Neural cell (in vitro differentiated cells): ENCODE measurements at regions not wholly inside any gene's neighbourhood (a gene's known extent, or its start where the extent isn't known, plus 50 kb on each side); places are given as distances from the start of the nearest gene placed in this dataset.

Experiments
- H2AFZ ChIP-seq: fragments of 200-600, 300-800 bp; sonication (generic), shearing (Covaris generic); 2 replicates; pipeline ENCODE4 v1.6.0; 2014; ENCODE audit warnings: low read depth, mild to moderate bottlenecking, antibody characterized with exemption, low read length, moderate library complexity
- H3F3A ChIP-seq: fragments of 200-600 bp; shearing (Covaris generic); 2 replicates; pipeline ENCODE4 v1.6.1; 2016; ENCODE audit warnings: mild to moderate bottlenecking, moderate library complexity, mixed read lengths, antibody characterized with exemption, low read length; ENCODE audit not compliant: insufficient read depth, poor library complexity, severe bottlenecking
- H3K27ac ChIP-seq: fragments of 200-600, 300-800 bp; sonication (generic), shearing (Covaris generic); 2 replicates; pipeline ENCODE4 v1.5.1; 2014; ENCODE audit warnings: mild to moderate bottlenecking, low read length, moderate library complexity
- H3K27me3 ChIP-seq: fragments of 300-800, 200-600 bp; sonication (generic), shearing (Covaris generic); 2 replicates; pipeline ENCODE4 v1.6.0; 2014; ENCODE audit warnings: mild to moderate bottlenecking, low read depth, low read length, moderate library complexity; ENCODE audit not compliant: insufficient read depth
- H3K36me3 ChIP-seq: fragments of 300-800, 200-600 bp; sonication (generic), shearing (Covaris generic); 2 replicates; pipeline ENCODE4 v1.5.1; 2014; ENCODE audit warnings: mild to moderate bottlenecking, antibody characterized with exemption, low read length, moderate library complexity; ENCODE audit not compliant: insufficient read depth
- H3K4me2 ChIP-seq: fragments of 300-800, 200-600 bp; sonication (generic), shearing (Covaris generic); 2 replicates; pipeline ENCODE4 v1.6.0; 2014; ENCODE audit warnings: mild to moderate bottlenecking, low read length
- H3K4me3 ChIP-seq: fragments of 300-800, 200-600 bp; sonication (generic), shearing (Covaris generic); 2 replicates; pipeline ENCODE4 v1.5.1; 2014; ENCODE audit warnings: mild to moderate bottlenecking, low read length, moderate library complexity
- H3K79me2 ChIP-seq: fragments of 200-600 bp; shearing (Covaris generic); replicated peaks from 2 replicates; pipeline ENCODE4 v1.6.0; 2014; ENCODE audit warnings: mild to moderate bottlenecking, low read length, moderate library complexity; ENCODE audit not compliant: insufficient read depth
- H3K9ac ChIP-seq: fragments of 300-800, 200-600 bp; sonication (generic), shearing (Covaris generic); 2 replicates; pipeline ENCODE4 v1.6.1; 2016; ENCODE audit warnings: mild to moderate bottlenecking, low read length, mixed read lengths
- H3K9me2 ChIP-seq: fragments of 200-600 bp; shearing (Covaris generic); 2 replicates; pipeline ENCODE4 v1.6.1; 2016; ENCODE audit warnings: mild to moderate bottlenecking, low read length, mixed read lengths; ENCODE audit not compliant: insufficient read depth
- H3K9me3 ChIP-seq: fragments of 200-600, 300-800 bp; sonication (generic), shearing (Covaris generic); 2 replicates; pipeline ENCODE4 v1.6.1; 2016; ENCODE audit warnings: mild to moderate bottlenecking, mixed run types, low read length, moderate library complexity, mixed read lengths
- H4K20me1 ChIP-seq: fragments of 200-600 bp; shearing (Covaris generic); 2 replicates; pipeline ENCODE4 v1.6.1; 2016; ENCODE audit warnings: mild to moderate bottlenecking, mixed run types; ENCODE audit not compliant: insufficient read depth
- EP300 ChIP-seq: fragments of 450-650 bp; conservative IDR thresholded peaks from 2 replicates; pipeline ENCODE4 v1.6.1; 2014; ENCODE audit warnings: antibody characterized with exemption, mild to moderate bottlenecking, moderate library complexity; ENCODE audit not compliant: poor library complexity, severe bottlenecking
- EZH2 ChIP-seq: fragments of 200-600, 300-800 bp; shearing (Covaris generic), sonication (generic); IDR thresholded peaks from 2 replicates; pipeline ENCODE4 v1.6.1; 2014; ENCODE audit warnings: antibody characterized with exemption, low read length, borderline replicate concordance, mild to moderate bottlenecking; ENCODE audit not compliant: insufficient read depth, poor library complexity, severe bottlenecking
- MXI1 ChIP-seq: fragments of 450-650 bp; conservative IDR thresholded peaks from 2 replicates; pipeline ENCODE4 v1.6.1; 2014; ENCODE audit warnings: antibody characterized with exemption, mild to moderate bottlenecking; ENCODE audit not compliant: poor library complexity, severe bottlenecking
- POLR2AphosphoS5 ChIP-seq: IDR thresholded peaks from 2 replicates; pipeline ENCODE4 v1.6.1; 2012
- RAD21 ChIP-seq: fragments of 450-650 bp; conservative IDR thresholded peaks from 2 replicates; pipeline ENCODE4 v1.6.1; 2014; ENCODE audit warnings: antibody characterized with exemption, mild to moderate bottlenecking, moderate library complexity
- SMC3 ChIP-seq: fragments of 450-650 bp; conservative IDR thresholded peaks from 2 replicates; pipeline ENCODE4 v1.6.1; 2014; ENCODE audit warnings: antibody characterized with exemption, mild to moderate bottlenecking, moderate library complexity; ENCODE audit not compliant: poor library complexity
- TAF1 ChIP-seq: IDR thresholded peaks from 2 replicates; pipeline ENCODE4 v1.6.1; 2012; ENCODE audit warnings: low read depth
- TF ChIP-seq, protein P1 (sequence below): IDR thresholded peaks from 2 replicates; pipeline ENCODE4 v1.6.1; 2012; ENCODE audit warnings: borderline replicate concordance
- TF ChIP-seq, protein P2 (sequence below): fragments of 450-650 bp; IDR thresholded peaks from 2 replicates; pipeline ENCODE4 v1.5.1; 2014; ENCODE audit warnings: antibody characterized with exemption, mild to moderate bottlenecking, moderate library complexity; ENCODE audit not compliant: poor library complexity, severe bottlenecking

DNA sequence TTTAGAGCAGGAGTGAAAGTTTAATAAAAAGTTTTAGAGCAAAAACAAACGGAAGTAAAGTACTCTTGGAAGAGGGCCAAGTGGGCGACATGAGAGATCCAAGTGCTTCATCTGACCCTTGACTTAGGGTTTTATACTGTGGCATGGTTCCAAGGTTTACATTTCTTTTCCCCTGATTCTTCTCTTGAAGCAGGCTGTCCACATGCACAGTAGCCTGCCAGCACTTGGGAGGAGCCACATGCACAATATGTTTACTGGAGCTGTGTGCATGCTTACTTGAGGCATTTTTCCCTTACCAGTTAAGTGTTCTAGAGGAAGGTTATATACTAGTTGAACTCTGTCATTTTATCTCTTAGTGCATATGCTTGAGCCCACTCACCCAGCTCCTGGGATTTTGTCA is 295.6 kb downstream of the TBC1D4 start:
- no peaks in the 10 kb centered on the region for H3F3A ChIP-seq
- TF ChIP-seq EZH2 (no peak), RAD21 (no peak), SMC3 (no peak), TAF1 (no peak), EP300 (no peak), MXI1 (no peak), POLR2AphosphoS5 (no peak)
- TF ChIP-seq, protein P1, sequence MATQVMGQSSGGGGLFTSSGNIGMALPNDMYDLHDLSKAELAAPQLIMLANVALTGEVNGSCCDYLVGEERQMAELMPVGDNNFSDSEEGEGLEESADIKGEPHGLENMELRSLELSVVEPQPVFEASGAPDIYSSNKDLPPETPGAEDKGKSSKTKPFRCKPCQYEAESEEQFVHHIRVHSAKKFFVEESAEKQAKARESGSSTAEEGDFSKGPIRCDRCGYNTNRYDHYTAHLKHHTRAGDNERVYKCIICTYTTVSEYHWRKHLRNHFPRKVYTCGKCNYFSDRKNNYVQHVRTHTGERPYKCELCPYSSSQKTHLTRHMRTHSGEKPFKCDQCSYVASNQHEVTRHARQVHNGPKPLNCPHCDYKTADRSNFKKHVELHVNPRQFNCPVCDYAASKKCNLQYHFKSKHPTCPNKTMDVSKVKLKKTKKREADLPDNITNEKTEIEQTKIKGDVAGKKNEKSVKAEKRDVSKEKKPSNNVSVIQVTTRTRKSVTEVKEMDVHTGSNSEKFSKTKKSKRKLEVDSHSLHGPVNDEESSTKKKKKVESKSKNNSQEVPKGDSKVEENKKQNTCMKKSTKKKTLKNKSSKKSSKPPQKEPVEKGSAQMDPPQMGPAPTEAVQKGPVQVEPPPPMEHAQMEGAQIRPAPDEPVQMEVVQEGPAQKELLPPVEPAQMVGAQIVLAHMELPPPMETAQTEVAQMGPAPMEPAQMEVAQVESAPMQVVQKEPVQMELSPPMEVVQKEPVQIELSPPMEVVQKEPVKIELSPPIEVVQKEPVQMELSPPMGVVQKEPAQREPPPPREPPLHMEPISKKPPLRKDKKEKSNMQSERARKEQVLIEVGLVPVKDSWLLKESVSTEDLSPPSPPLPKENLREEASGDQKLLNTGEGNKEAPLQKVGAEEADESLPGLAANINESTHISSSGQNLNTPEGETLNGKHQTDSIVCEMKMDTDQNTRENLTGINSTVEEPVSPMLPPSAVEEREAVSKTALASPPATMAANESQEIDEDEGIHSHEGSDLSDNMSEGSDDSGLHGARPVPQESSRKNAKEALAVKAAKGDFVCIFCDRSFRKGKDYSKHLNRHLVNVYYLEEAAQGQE, result no peak
- TF ChIP-seq, protein P2, sequence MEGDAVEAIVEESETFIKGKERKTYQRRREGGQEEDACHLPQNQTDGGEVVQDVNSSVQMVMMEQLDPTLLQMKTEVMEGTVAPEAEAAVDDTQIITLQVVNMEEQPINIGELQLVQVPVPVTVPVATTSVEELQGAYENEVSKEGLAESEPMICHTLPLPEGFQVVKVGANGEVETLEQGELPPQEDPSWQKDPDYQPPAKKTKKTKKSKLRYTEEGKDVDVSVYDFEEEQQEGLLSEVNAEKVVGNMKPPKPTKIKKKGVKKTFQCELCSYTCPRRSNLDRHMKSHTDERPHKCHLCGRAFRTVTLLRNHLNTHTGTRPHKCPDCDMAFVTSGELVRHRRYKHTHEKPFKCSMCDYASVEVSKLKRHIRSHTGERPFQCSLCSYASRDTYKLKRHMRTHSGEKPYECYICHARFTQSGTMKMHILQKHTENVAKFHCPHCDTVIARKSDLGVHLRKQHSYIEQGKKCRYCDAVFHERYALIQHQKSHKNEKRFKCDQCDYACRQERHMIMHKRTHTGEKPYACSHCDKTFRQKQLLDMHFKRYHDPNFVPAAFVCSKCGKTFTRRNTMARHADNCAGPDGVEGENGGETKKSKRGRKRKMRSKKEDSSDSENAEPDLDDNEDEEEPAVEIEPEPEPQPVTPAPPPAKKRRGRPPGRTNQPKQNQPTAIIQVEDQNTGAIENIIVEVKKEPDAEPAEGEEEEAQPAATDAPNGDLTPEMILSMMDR, result no peak
- H3K27me3 ChIP-seq, result no peaks in the 10 kb centered on the region
- H3K79me2 ChIP-seq, result no peaks in the 10 kb centered on the region
- H3K9me2 ChIP-seq, result no peaks in the 10 kb centered on the region
- no peaks in the 10 kb centered on the region for H3K9me3 ChIP-seq
- no peak overlapping the region for H3K9ac ChIP-seq
- H3K27ac ChIP-seq, result no peak overlapping the region
- no peaks in the 10 kb centered on the region for H3K36me3 ChIP-seq
- H3K4me2 ChIP-seq, result no peak overlapping the region
- H4K20me1 ChIP-seq, result no peaks in the 10 kb centered on the region
- H2AFZ ChIP-seq, result no peak overlapping the region
- no peak overlapping the region for H3K4me3 ChIP-seq

DNA sequence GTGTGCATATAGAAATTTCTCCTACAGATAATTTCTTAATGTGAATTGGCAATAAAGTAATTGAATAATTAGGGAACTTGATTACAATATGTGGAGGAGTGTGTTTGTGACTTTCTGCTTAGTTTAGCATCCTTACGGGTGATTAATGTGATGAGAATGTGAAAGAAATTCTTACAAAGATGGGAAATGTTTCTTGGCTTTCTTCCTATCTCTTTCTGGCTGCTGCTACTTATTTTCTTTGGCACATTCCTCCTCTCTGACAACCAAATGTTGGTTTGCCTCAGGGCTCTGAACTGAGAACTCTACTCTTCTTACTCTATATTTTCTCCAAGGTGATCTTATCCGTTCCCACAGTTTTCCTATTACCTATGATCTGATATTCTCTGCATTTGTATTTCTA is 300.1 kb downstream of the TBC1D4 start:
- no peaks in the 10 kb centered on the region for H3K9me3 ChIP-seq
- no peaks in the 10 kb centered on the region for H3F3A ChIP-seq
- no peak overlapping the region for H3K27ac ChIP-seq
- H3K9ac ChIP-seq, result no peak overlapping the region
- H3K4me2 ChIP-seq, result no peak overlapping the region
- H3K4me3 ChIP-seq, result no peak overlapping the region
- H3K9me2 ChIP-seq, result no peaks in the 10 kb centered on the region
- H2AFZ ChIP-seq, result no peak overlapping the region
- TF ChIP-seq EP300, result no peak
- TF ChIP-seq SMC3, result no peak
- TF ChIP-seq RAD21, result no peak
- TF ChIP-seq, protein P2, result no peak
- no peak for TF ChIP-seq MXI1
- no peak for TF ChIP-seq EZH2
- TF ChIP-seq, protein P1, result no peak
- no peak for TF ChIP-seq TAF1
- no peak for TF ChIP-seq POLR2AphosphoS5
- H4K20me1 ChIP-seq, result no peaks in the 10 kb centered on the region
- no peaks in the 10 kb centered on the region for H3K36me3 ChIP-seq
- H3K79me2 ChIP-seq, result no peaks in the 10 kb centered on the region
- no peaks in the 10 kb centered on the region for H3K27me3 ChIP-seq
